T-helper 2 cell treated with Interferon-gamma antibody and Interleukin-4, amounts not matched to agents 100 ng/mL and 5 ng/mL, for 36 hours (primary cell): ENCODE measurements at regions not wholly inside any gene's neighbourhood (a gene's known extent, or its start where the extent isn't known, plus 50 kb on each side); places are given as distances from the start of the nearest gene placed in this dataset.
"Not testable (repeated sequence)": the region's sequence is repeated elsewhere in the genome, so short reads cannot be mapped to it uniquely, and the experiment has no call there.

Source experiments
- intact Hi-C: fragments of 100-400 bp; cut with micrococcal nuclease; formaldehyde crosslinking; loops from one replicate; pipeline ENCODE4 v1.15.1; 2023

DNA sequence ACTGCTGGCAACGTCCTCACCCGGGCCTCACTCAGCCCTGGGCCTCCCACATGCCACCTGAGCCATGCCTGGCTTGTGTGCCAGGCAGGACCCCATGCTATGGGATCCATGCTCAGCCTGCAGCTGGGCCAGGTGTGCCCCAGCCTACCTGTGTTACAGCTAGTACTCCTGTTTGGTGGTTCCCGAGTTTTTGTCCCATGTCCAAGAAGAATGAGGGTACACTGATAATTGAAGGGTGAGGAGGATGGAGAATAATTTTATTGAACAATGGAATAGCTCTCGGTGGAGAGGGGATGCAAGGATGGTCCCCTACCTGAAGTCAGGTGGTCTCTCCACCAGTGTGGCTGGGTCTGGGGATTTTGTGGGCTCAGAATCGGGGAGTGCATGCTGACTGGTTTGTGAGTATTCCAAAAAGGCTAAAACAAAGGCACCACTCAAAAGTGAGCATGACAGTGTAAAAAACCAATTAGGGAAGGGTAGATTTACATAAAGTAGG lies 137.9 kb downstream of the TNFSF18 start:
- intact Hi-C loops, result no loop called here

DNA sequence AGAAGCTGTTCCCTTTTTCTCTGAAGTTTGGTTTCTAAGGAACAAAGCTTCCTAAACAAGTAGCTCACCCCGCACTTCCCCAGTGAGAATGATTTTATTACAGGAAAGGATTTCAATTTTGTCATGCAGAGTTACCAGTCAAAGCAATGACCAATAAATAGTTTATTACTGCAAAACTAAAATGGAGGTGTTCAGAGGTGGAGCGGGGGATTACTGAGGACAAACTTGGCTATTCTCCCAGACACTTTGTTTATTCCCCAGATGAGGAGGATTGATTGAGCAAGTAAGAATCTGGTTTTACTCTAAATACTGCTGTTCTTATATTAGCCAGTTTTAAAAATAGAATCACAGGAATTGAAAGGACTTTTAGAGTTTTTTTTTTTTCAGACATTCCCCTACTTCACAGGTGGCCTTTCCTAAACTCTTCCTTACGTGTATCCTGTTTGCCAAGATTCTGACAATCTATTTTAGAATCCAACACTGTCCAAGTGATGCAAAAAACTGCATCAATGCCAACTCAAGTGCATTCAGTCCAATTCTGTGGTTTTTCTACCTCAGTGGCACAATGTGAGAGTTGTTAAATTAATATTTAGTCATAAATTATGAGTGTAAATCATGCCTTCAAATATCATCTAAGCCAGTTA lies 136.1 kb downstream of the TNFSF18 start:
- intact Hi-C loops, result no loop called here

DNA sequence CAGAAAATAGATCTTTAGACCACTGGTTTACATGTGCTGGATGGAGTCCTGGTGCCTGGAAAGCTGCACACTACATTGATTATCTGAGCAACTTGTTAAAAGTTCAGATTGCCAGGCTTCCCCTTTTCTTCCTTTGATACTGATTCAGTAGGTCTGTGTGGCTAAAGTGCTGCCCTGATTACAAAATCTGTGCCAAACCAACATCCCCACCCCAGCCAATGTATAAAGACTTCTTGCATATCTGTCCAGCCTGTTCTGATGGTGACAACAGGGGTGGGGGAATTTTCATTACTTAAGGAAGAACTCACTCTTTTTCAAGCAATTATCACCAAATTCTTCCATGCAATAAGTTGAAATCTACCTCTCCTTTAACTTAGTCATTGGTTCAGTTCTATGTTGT lies 135.5 kb downstream of the TNFSF18 start:
- intact Hi-C loops, result no loop called here

DNA sequence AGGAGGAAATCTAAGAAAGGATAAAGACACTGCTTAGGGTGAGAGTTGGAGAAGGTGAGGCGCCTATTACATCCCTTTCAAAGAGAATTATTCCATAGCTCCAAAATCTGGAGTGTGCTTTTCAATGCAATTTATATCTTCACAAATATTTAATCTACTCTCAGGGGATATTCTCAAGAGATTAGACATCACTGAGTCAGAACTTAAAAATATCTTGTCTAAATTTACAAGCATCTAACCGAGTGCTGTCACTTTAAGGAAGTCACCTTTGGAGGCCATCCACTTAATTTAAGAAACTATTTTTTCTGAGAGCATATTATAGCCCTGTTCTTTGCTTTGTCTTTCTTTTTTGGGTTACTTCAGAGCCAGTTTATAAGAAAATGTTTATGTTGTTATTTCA lies 134.6 kb downstream of the TNFSF18 start:
- intact Hi-C loops, result no loop called here

DNA sequence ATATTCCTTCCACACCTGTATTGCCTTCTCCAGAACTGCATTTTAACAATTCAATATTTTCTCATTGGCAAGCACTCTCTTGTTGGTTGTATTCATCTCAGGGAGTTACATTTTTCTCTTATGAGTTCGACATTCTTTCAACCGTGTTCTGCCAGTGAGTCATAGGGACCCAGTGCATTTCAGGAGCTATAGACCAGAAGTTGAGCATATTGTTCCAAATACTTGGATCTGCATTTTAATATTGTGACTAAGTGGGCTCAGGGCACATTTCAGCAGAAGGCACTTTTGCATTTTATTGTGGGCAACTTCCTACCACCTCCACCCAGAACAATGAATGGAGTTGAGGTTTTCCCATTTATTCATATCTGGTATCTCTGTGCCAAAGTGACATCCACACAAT lies 132.8 kb downstream of the TNFSF18 start:
- intact Hi-C loops, result no loop called here

DNA sequence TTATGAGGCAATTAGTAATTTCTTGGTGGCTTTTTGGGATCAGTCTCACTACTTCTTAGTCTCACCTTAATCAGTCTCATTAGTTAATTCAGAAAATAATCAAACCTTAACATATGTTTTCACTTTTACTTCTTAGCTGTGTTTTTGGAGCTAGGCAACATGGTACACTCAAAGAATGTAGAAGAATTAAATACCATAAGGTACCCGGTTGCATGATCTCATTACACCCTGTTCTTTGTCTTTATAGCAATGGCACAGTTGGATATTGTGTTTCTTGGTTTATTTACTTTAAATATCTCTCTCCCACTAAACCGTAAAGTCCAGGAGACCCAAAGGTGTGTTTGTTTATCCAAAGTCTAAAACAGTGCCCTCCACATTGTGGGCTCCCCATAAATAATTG lies 132.3 kb downstream of the TNFSF18 start:
- intact Hi-C loops, result no loop called here

DNA sequence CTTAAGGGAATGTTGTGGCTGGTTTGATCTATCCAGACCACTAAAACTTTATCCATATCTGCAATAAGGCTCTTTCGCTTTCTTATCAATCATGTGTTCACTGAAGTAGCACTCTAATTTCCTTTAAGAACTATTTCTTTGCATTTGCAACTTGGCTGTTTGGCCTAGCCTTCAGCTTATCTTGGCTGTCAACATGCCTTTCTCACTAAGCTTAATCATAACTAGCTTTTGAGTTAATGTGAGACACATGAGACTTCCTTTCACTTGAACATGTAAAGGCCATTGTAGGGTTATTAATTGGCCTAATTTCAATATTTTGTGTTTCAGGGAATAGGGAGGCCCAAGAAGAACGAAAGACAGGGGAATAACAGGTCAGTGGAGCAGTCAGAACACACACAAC lies 124.7 kb downstream of the TNFSF18 start:
- intact Hi-C loops, result no loop called here

DNA sequence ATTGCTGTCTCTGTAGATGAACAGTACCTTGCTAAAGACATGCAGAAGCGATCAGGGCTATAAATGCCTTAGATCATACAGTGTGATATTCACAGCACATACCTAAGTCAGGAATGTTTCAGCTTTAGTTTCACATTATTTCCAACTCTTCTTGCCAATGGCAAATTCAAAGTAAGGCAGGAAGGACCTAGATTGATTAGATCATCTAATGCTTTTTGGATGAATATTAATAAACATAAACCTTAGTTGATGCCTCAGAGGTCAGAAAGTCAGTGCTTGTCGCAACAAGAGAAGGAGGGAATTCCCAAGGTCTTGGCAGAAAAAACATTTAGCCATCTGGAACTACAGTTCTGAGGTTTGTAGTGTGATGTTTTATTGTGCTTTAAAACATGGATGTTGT lies 122.3 kb downstream of the TNFSF18 start:
- intact Hi-C loops, result no loop called here

DNA sequence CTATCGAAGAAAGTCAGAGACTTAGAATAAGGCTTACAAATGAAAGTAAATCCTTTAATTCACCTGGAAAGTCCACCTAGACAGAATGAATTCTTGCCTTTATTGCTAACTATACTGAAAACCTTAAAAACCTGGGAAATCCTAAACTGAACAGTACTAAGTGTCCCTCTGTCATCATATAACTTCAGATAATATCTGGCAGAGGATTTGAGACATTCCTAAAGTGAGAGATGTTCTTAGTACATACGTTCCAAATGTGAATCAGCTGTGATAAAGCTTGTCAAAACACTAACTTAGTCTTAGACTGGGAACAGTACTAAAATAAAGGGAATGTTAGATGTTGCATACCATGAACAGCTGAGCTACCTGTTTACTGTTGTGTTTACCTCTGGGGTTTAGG lies 121.7 kb downstream of the TNFSF18 start:
- intact Hi-C loops, result no loop called here

DNA sequence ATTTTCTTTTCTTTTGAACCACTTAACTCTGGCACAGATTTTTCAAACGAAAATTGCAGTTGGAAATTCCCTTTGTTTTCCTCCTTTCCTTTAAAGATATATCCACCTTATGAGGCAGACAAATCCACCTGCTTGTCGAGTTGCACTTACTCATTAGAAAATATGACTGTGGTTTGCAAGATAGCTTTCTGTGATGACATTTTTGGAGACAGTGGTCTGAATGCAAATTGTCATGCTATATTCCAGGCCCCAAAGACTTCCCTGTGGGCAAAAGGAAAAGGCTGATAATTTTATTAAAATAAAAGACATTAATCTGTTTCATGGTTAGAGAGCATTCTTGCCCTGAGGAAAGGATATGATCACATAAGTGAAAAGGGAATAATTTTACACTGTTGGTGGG lies 120.6 kb downstream of the TNFSF18 start:
- intact Hi-C loops, result loop anchor here (5.0 kb wide), 1 partner anchor 183 kb away; no protein-coding TSS in a partner anchor

DNA sequence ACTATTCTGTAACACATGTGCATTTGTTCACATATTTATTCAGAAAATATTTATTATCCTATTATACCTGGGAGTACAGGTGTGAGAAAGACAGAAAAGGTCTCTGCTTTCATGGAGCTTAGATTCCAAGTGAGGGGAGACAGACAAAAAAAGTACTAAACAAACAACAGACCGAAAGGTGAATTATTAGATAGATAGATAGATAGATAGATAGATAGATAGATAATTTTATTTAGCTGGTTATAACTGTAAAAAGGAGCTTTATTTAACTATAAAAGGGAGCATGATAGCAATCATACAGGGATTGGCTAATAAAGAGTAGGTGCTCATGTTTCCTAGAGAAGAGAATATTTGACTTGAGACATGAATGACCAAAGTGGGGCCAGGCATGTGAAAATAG lies 119.4 kb downstream of the TNFSF18 start:
- intact Hi-C loops, result loop anchor here (5.0 kb wide), 1 partner anchor 184 kb away; no protein-coding TSS in a partner anchor

DNA sequence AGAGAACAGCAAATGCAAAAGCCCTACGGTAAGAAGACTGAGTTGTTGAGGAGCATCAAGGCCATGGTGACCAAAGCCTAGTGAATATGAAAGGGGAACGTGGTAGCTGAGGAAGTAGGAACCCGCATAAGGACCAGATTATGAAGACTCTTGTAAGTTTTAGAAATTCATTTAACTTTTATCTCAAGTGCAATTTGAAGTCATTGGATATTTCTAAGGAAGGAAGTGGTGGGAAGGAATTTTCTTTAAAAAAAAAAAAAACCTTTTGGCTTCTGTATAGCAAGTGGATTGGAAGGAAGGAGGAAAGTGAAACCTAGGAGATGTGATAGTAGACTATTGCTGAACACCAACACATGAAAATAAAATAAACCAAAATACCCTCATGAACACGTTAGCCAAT lies 119.0 kb downstream of the TNFSF18 start:
- intact Hi-C loops, result loop anchor here (5.0 kb wide), 1 partner anchor 184 kb away; no protein-coding TSS in a partner anchor

DNA sequence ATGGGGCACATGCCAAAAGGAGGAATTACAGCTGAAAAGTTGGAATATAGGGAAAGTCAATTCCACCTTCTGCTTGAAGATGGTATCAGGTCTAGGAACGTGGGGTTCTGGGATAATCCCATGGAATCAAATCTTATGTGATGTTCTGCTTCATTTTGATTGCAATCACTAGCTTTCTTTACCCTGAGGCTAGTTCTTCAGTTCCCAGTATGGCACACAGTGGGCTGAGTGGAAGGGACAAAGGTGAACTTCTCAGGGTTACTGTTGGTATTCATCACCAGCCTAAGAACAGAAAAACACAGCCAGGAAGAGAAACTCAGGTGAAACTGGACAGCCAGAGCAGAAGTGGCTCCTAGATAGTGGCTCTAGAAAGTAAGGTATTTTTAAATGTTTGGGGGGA lies 117.8 kb downstream of the TNFSF18 start:
- intact Hi-C loops, result loop anchor here (5.0 kb wide), 1 partner anchor 186 kb away; no protein-coding TSS in a partner anchor

DNA sequence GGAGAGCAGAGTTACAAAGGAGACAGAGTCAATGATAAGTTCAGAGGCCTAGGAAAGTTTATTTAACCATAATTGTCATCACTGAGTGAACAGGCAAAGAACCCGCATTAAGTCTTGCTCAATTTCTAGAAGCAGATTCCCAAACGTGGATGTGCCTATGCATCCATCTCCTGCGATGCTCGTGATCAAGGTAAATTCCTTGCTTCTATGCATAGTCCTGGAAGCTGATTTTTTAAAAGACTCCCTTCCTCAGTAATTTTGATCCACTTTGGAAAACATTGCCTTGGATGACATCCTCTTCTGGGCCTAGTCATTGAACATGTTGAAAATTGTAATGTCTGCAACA lies 116.4 kb downstream of the TNFSF18 start:
- intact Hi-C loops, result loop anchor here (5.0 kb wide), 1 partner anchor 187 kb away; no protein-coding TSS in a partner anchor

DNA sequence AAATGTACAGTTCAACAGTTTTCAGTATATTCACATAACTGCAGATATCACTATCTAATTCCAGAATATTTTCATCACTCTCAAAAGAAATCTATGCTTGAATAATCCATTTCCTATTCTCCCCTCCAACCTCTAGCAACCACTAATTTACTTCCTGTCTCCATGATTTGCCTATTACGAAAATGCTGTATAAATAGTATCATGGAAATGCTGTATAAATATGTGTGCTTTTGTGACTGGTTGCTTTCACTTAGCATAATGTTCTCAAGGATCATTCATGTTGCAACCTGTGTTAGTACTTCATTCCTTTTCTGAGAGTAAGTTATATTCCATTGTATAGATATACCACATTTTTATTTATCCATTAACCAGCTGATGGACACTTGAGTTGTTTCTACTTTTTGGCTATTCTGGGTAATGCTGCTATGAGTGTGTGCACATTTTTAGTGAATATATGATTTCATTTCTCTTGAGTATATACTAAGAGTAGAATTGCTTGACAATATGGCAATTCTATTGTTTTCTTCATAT lies 115.6 kb downstream of the TNFSF18 start:
- intact Hi-C loops, result no loop called here

DNA sequence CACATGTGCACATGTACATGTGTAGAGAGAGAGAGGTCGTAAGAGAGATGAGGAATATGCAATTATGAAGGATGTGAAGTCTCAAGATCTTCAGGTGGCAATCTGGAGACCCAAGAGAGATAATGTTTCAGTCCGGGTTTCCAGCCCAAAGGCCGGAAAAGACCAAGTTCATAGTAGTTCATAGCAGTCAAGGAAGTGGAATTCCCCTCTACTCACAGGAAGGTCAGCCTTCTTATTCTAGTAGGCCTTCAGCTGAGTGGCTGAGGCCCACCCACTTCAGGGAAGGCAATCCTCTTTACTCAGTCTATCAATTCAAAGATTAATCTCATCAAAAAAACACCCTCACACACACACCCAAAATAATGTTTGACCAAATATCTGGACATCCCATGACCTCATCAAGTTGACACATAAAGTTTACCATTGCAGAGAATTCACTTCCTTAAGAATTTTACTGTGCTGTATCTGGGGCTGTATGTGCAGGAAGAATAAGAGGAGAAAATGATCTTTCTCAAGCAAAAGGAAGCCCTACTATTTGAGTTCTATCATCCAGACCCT lies 114.6 kb downstream of the TNFSF18 start:
- intact Hi-C loops, result no loop called here

DNA sequence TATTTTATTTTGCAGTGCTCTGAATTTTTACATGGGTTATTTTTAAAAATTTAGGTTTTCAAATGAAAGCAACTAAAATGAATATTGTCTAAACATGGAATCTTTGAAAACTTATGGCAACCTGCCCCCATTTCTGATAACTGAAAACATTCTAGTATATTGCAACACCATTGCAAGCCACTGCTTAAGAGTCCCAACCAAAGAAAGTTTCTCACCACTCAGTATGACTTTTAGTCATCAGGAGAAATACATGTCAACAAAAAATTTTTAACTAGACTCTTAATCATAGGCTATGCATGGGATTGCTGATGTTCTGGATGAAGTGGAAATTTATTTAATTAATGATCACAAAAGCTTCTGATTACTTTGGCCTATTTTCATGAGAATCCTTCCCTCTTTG lies 112.1 kb downstream of the TNFSF18 start:
- intact Hi-C loops, result no loop called here

DNA sequence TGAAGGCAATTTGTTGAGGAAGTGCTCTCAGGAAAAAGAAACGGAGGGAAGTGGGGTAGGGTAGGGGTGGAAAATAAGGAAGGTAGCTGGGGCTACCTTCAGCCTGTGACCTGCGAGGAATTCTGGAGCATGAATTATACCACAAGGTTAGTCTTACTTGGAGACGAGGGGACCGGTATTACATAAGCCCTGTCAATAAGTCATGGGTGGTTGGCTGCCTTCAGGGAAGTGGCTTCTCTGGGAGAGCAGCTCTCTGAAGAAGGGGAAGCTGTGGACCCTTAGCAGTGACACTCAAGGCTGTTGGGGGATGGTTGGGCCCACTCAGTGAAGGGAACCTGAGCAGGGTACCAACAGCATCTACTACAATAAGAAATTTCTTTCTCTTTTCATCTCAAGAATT lies 111.3 kb downstream of the TNFSF18 start:
- intact Hi-C loops, result no loop called here

DNA sequence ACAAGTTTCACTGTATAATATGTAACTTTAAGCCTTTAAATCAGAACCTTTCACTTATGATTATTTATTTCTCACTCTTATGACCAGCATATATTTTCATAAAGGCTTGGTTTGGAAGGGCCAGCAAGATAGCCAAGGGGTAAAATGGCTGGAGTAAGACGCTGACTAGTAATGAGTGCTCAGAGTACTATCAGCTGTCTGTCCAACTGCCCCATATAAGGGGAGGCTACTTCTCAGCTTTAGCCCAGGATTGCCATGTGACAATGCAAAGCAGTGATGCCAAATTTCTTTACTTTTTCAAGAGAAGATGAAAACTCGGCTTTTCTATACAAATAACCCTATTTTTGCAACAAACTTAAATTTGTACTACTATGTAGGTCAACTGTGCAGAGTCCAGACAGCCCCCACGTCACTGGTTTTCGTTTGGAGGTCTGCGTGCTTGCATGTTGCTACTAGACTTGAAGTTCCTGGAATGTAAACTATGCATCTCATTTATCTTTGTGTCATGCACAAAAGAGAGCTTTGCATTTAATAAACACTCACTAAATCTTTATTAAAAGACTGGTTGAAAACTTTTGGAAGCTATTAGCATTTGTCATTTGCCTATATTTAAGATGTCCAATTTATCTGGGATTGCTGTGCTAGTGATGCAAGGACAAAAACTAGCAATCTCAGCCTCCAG lies 110.4 kb downstream of the TNFSF18 start:
- intact Hi-C loops, result no loop called here

DNA sequence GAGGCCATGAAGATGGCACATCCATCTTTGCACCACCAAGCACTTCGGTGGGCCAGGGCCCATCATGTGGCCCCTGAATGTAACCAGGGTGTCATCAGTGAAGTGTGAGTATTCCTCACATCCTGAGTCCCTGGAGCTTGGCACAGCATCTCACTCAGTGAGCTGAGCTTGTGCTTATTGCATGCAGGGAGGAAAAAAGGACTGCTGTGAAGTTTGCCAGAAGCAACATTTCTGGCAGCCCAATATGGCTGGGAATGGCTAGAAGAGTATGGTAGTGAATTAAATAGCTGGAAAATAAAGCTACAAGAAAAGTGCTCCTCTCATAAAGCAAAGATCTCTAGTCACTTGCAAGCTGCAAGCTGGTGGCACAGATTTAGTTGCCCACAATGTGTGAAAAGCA lies 109.3 kb downstream of the TNFSF18 start:
- intact Hi-C loops, result no loop called here

DNA sequence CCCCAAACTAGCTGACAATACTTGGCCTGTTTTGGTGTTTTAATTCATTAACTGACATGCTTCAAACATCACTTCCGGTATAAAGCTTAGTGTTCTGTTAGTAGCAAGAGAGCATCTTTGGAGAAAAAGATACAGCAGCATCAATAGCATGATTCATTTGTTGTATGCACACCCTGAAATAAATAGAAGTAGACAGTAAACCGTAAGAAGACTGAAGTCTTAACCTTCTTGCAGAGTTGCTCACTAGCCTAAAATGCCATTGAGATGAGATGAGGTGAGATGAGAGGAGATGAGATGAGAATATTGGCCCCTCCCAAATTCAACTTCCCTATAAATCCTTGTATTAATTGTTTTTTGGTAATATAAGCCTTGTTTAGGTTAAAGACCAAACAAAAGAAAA lies 108.8 kb downstream of the TNFSF18 start:
- intact Hi-C loops, result no loop called here

DNA sequence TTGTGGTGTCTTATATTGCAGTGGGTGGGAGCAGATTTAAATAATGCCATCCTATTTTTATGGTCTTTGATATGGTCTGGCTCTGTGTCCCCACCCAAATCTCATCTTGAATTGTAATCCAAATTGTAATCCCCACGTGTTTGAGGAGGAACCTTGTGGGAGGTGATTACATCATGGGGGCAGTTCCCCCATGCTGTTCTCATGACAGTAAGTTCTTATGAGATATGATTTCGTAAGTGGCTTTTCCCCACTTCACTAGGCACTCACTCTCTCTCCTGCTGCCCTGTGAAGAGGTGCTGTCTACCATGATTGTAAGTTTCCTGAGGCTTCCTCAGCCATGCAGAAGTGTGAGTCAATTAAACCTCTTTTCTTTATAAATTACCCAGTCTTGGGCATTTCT lies 107.6 kb downstream of the TNFSF18 start:
- intact Hi-C loops, result not testable (repeated sequence)
